NK-92 (cell line): ENCODE measurements at regions not wholly inside any gene's neighbourhood (a gene's known extent, or its start where the extent isn't known, plus 50 kb on each side); places are given as distances from the start of the nearest gene placed in this dataset.

Experiments
- DNase-seq: peaks from one replicate; lab custom pipeline; 2025; ENCODE audit not compliant: unreplicated experiment; lab: John Stamatoyannopoulos, UW

DNA sequence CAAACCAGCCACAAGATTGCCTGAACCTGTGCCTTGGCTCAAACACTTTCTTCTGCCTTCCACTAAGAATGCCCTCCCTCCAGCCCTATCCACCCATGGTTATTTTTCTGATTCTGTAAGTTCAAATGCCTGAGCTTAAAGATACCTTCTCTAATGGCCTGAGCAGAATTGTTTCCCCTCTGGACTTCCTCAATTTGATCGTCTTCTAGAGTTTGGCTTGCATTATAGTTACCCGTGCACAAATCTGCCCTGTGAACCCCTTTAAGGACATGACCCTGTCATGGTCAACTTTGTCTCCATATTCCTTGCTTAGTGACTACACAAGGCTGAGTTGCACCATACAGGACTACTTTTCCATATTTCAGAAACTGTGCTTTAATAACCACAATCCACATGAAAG is 481.0 kb downstream of the FOXO1 start:
- no peak for DNase-seq

GRCh38 chr13:40186041-40186440 is 480.4 kb downstream of the FOXO1 start:
- DNase-seq, result no peak

DNA sequence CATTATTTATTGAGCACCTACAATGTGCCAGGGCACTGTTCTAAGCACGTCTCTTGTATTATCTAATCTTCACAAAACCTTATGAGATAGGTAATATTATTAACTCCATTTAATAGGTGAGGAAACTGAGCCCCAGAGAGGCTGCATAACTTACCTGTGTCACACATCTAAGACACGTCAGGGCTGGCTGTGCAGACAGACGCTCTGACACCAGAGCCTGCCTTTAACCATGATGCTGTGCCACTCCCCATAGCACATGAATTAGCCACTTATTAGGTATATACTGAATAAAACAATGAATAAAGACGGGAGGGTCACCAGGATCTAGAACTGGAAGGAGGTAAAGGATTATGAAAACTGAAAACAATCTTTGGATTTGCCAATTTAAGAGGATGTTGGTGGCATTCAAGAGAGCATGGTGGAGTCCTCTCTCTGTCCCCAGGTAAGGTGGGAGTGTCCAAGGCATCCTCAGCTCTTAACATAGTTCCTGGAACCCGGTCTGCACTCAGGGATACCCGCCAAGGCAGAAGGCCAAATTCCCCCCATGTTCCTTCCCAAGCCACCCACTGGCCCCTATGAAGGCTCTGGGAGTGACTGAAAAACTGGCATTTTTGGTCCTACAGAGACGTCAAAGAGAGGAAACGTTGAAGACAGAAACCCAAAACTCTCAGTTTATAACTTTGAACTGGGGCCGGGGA is 479.7 kb downstream of the FOXO1 start:
- DNase-seq, result no peak

GRCh38 chr13:40187324-40187795 is 479.1 kb downstream of the FOXO1 start:
- DNase-seq, result no peak

DNA sequence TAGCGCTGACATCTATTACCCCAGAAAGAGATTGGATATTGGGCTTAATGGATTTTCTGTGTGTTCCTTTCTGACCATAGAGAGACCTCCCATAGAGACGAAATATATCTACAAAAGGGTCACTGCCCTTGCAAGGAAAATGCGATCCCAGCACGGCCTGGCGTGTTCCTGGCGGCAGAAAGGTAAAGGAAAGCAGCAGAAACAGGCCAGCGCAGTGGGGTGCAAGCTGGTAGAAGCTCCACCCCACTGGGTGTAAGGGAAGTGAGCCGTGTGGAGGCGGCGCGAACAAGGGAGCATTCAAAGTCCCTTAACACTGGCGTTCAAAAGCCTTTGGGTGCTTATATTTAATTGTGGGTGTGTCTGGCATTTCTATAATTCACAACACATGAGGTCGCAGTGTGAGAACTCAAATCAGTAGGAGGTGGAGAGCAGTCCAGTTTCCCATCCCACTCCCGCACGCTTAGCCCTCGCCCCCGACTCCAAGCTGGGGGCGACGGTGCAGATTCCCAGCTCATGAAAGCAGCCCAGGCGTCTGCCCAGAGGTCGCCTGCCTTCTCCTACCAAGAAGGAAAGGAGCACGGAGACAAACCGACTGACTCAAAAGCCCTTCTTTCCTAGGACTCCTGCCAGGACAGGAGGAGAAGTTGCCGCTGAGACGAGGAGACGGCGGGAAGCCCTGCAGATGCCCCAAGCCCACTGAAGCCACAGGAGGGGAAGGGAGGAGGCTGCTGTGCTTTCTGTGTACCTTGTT is 478.4 kb downstream of the FOXO1 start:
- DNase-seq, result no peak

DNA sequence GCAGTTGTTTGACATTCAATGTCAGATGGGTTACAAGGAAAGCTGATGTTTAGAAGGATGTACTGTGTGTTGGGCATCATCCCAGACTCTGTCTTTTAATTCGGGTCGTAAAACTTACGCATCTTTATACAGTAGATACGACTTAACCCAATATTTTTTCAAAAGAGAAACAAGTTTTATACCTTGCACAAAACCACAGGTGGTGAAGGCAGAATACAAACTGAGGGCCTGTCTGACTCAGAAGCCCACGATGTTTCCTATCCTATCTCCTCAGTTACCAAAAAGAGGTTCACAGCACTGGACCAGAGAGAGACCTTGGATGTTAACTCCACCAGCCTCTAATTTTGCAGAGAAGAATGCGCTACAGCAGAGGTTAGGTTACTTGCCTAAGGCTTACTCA is 477.0 kb downstream of the FOXO1 start:
- no peak for DNase-seq

DNA sequence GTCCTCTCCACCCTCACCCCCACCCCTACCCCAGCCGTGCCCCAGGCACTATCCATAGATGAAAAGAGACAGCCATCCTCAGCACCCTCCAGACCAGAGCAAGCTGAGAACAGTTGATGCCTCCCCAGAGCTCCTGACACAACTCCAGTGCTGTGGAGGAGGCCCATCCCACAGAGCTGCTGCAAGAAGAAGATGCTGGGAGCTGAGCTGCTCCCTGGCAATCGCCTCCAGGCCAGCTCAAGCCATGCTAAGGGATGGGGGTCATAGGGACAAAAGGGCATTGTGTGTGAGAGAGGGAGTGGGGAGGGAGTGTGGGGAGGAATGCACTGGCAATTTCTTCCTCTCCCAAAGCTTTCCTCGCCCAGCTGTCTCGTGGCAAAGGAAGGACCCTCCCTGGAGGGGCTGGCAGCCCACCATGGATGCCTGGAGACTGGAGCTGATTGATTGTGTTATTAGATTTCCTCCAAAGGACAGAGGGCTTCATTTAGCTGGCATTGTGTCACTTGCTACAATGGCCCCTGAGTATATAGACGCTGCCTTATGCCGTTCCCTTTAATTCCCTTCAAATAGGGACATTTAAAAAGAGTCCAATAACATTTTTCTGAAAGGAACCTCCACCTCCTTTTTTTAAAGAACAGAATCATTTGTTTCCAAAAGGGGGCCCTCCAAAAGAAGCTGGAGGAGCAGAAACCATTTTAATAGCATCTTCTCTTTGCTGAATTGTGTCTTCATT is 476.4 kb downstream of the FOXO1 start:
- DNase-seq, result no peak

DNA sequence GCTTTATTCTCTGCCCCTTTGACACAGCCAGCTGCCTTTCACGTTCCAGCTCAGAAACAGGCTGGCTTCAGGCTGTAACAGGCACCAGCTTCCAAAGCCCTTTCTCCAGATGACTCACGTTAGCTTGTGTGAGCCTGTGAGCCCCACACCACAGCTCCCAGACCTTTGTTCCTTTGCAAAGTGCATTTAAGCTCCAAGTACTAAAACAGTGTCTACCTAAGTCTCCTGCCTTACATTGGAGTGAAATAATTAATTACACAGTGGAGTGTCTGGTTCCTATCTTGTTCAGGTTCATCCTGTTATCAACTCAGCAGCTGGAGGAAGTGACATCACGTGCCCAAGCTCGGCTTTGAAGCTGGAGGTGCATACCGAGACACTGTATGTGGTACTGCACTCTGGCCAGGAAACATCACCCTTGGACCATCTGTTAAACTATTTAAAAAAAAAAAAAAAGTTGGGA is 475.8 kb downstream of the FOXO1 start:
- DNase-seq, result peak; percentile 3

GRCh38 chr13:40191186-40191980 is 475.1 kb downstream of the FOXO1 start:
- DNase-seq, result no peak

DNA sequence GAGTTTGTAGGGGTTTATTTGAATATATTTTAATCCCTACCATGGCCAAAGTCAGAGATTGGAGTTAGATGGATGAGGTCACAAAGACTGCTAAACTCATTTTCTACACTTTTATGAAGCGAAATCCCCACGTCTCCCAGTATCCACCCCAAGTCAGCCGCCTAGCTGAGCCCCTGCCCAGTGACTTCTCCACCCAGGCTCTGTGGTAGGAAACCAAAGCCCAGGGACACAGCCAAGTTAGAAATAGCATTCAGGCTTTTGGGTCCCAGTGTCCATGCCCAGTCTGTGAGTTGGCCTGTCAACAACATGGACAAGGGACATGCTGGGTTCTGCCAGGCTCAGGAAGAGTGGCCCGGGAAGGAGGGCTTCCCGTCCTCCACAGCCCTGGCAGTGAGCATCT is 474.0 kb downstream of the FOXO1 start:
- no peak for DNase-seq

DNA sequence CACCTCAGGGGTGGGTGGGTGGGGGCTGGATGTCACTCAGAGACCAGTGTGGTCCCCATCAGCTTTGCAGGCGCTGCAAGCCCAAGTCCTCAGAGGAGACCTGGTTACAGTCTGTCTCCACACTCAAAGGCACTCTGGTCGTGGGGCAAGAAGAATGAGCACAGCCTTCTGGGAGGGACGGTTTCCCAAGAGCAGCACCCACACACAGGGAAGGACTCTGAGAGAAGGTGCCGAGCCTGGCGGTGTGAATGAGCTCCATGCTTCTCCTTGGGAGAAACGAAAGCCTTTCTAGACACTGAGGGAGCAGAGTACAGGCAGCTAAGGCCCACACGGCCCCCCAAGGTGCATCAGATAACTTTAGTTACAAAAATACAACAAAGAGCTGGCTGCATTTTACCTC is 473.6 kb downstream of the FOXO1 start:
- DNase-seq, result no peak

DNA sequence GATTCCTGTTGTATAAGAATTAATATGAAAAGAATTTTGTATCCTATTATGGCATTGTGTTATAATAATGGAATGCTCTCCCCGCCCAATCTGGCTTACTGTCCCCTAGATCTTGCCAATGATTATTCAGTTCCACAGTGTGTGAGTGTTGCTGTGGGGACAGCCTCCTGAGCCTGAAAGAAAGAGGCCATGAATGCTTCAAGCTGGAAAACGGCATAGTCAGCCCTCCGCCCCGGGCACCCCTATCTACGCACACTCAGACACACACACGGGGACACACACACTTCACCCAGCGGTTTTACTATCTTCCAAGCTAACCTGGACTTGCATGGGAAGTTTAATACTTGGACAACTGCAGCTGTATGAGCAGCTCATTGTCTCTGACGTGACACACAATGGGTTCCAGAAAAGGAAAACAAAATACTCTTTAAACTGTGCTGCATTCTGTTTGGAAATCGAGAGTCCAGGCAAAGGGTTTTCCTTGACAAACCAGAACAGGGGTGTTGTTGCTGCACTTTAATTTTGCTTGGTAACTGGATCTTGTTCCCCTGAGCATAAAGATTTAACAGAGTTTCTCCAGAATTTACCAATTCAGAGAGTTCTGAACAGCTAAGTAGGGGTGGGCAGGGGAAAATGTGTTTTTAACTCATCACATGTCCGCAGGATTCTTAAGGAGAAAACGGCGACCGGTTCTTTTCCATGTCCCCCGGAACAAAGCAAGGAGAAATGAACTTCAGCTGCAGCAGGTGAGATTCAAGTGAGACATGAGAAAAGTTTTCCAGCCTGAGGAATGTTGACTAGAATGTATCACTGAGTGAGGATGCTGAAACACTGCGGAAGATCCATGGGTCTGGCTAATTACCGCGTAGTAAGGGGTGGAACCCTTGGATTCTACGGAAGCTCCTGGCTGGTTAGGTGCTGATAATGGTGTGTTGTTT is 472.9 kb downstream of the FOXO1 start:
- DNase-seq, result no peak

DNA sequence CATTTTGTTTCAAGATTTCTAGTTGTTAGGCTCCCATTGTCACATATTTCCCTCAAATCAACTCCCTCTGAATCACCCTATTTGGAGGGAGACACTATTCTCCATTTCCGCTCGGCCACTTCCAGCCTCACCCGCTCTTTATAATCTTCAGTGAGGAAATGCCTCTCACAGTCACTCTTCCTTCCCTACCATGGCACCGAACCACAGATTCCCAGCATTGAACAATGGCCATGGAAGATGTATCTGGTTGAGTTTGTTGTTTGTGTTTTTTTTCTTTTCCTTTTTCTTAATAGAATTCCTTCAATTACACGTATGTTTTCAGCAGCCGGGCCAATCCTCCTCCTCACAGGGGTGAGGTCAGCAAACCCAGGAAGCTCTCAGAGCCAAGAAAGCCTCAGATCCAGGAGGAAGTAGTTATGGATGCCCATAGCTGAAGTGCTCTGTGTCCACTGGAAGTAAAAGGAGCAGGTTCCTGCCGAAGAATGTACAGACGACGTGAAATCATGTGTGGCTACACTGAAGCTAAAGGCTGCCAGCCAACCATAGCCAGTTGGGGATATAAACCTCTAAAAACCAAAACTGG is 472.1 kb downstream of the FOXO1 start:
- DNase-seq, result no peak

DNA sequence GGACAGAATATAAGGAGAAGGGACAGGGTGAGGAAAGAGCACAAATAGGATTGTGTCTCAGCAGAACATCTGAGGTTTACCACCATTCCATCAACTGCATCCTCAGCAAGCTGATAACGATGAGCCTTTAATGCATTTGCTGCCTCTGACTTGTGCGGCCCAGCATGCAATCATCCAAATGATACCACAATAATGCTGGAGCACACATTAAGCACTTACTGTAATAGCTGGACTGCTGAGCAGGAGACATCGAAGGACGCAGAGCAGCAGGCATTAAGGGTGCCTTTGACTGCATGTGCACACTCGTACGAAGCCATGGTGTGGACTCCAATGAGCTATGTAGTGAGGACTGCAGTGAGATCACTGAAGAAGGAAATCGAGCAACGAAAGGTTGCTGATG is 469.4 kb downstream of the FOXO1 start:
- DNase-seq, result no peak

DNA sequence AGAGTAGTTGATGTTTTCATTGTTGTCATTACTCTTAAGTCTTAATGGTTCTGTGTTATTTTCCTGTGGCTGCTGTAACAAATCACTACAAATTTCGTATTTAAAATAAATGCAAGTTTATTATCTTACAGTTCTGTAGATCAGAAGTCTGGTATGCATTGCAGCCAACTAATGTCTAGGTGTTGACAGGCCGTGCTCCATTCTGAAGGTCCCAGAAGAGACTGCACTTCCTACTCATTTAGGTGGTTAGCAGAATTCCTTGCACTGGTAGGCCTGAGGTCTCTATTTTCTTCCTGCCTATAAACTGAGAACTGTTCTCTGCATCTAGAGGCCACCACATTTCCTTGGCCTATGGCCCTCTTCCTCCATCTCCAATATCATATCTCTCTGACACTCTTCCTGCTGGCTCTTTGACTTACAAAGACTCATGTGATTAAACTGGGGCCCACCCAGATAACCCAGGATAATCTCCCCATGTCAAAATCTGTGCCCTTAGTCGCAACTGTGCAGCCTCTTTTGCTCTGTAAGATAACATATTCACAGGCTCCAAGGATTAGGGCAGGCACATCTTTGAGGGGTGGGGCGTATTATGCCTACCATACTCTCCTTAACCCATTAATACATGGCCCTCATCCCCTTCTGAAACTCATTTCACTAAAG is 468.4 kb downstream of the FOXO1 start:
- no peak for DNase-seq

DNA sequence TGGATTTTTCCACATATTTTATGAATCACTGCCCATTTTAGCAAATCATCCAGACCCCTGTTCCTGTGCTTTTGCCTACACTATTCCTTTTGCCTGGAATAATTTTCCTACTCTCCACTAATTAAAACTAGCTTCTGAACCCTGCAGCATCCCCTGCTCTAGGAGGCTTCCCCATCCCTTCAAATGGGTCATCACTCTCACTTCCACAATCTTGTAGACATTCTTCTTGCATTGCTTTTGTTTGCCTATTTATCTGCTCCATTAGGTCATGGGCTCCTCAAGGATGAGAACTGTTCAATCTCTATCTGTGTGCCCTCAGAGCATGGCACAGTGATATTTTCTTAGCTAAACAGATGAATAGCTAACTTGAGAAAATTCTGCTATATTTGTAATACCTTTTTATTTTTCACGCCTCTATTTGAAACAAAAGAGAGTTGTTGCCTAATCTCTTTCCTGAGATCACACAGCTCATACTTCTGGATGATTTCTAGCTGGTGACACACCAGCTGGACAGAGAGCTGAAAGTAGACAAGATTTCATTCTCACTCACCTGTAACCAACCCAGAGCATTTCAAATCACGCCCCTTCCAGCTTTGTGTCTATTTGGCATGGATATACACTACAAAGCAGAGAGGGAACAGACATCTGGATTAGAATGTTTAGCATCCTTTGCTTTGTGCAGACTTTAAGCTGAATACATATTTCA is 466.0 kb downstream of the FOXO1 start:
- no peak for DNase-seq

DNA sequence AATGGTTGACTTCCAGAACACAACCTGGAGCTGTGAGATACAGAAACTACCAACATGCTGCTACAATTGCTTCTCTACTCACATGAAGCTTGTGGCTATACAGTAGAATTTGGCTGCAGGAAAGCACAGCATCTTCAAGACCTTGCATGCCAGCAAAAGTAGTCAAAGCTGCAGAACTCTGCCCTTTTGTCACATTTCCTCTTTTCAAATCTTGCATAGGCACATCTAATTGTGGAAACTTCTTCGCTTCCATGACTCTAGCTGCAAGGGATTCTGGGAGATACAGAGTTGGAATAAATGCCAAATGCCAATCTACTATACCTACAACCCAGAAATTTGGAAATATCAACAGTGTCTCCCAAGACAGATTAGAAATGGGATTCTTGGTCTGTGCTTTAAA is 462.2 kb downstream of the FOXO1 start:
- DNase-seq, result no peak

DNA sequence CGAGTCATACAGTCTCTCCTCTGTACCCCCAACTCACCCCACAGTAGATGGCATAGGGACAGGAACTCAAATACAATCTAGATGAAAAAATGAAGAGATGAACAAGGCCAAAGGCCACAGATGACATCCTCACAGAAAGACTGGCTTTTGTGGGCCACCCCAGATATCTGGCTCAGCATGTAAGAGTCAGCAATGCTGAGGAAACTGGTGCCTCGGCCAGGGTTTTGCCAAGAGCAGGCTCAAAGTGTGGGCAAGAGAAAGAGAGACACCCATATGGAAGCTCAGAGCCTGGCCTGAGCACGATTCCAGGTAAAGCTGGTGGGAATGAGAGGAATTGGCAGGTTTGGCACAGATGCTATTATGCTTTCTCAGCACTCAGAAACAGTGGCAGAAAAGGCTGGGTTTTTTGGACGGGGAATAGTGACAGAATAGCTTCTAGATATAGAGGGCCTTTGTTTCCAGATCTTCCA is 460.6 kb downstream of the FOXO1 start:
- DNase-seq, result no peak
